Naive thymus-derived CD4-positive, alpha-beta T cell (primary cell): ENCODE measurements at regions not wholly inside any gene's neighbourhood (a gene's known extent, or its start where the extent isn't known, plus 50 kb on each side); places are given as distances from the start of the nearest gene placed in this dataset.

ENCODE experiments used
- ATAC-seq: fragments of 150-1000 bp; cut with Tn5 transposase; 2 replicates; pipeline ENCODE4 v1.10.0; 2021; ENCODE audit warnings: mild to moderate bottlenecking, moderate library complexity
- CTCF ChIA-PET: fragments of 350-600 bp; sonication (Branson Sonifier 250); formaldehyde crosslinking; loops from one replicate; lab custom pipeline; 2021; ENCODE audit warnings: antibody characterized with exemption; lab: Charles Lee
- POLR2A ChIA-PET: fragments of 350-600 bp; sonication (Branson Sonifier 250); formaldehyde crosslinking; loops from one replicate; lab custom pipeline; 2021; ENCODE audit warnings: antibody characterized with exemption, inconsistent platforms; lab: Charles Lee
- DNase-seq, 9 donors: peaks; one replicate each; pipeline versions ENCODE4 v3.0.0 to v3.0.0-alpha.2; 2020 to 2022; ENCODE audit warnings: mixed read lengths in 1 of 9
- H3K27ac ChIP-seq: one replicate; pipeline ENCODE4 v1.7.0; 2013; ENCODE audit warnings: mild to moderate bottlenecking, low read depth, low read length, moderate library complexity
- H3K27me3 ChIP-seq, 2 donors: one replicate each; pipeline ENCODE4 v1.7.0; 2013; ENCODE audit warnings: low read length in 2 of 2, mild to moderate bottlenecking in 2 of 2, moderate library complexity in 2 of 2; ENCODE audit not compliant: control insufficient read depth in 2 of 2, insufficient read depth in 2 of 2
- H3K36me3 ChIP-seq, 3 experiments: 1 replicate in 2 of 3; 2 replicates in 1 of 3; pipeline ENCODE4 v1.7.0; 2013; ENCODE audit warnings: low read length in 3 of 3, mild to moderate bottlenecking in 3 of 3, moderate library complexity in 1 of 3; ENCODE audit not compliant: insufficient read depth in 3 of 3, control insufficient read depth in 2 of 3
- H3K4me1 ChIP-seq, 2 donors: one replicate each; pipeline ENCODE4 v1.7.0; 2013; ENCODE audit warnings: low read length in 2 of 2, mild to moderate bottlenecking in 2 of 2, moderate library complexity in 1 of 2; ENCODE audit not compliant: control insufficient read depth in 2 of 2, insufficient read depth in 2 of 2
- H3K4me3 ChIP-seq: 2 replicates; pipeline ENCODE4 v1.7.0; 2013; ENCODE audit warnings: mild to moderate bottlenecking, low read length
- H3K9me3 ChIP-seq, 3 experiments: 1 replicate in 2 of 3; 2 replicates in 1 of 3; pipeline ENCODE4 v1.7.0; 2013; ENCODE audit warnings: low read length in 3 of 3; ENCODE audit not compliant: control insufficient read depth in 2 of 3
- H3K27ac Mint-ChIP-seq, 9 donors: one replicate each; pipeline ENCODE4 v1.8.0; 2020 to 2022; ENCODE audit warnings: mixed read lengths in 9 of 9, mild to moderate bottlenecking in 8 of 9, moderate library complexity in 5 of 9, inconsistent platforms in 2 of 9
- H3K27me3 Mint-ChIP-seq, 5 donors: one replicate each; pipeline ENCODE4 v1.8.0; 2021 to 2022; ENCODE audit warnings: mixed read lengths in 5 of 5, mild to moderate bottlenecking in 1 of 5
- H3K36me3 Mint-ChIP-seq, 5 donors: one replicate each; pipeline ENCODE4 v1.8.0; 2020 to 2022; ENCODE audit warnings: mixed read lengths in 5 of 5, mild to moderate bottlenecking in 3 of 5, inconsistent platforms in 1 of 5
- H3K4me1 Mint-ChIP-seq, 7 donors: one replicate each; pipeline ENCODE4 v1.8.0; 2020 to 2022; ENCODE audit warnings: mixed read lengths in 7 of 7, mild to moderate bottlenecking in 3 of 7, inconsistent platforms in 1 of 7
- H3K4me3 Mint-ChIP-seq, 10 donors: one replicate each; pipeline ENCODE4 v1.8.0; 2020 to 2022; ENCODE audit warnings: mild to moderate bottlenecking in 10 of 10, mixed read lengths in 10 of 10, moderate library complexity in 6 of 10, inconsistent platforms in 2 of 10
- H3K9me3 Mint-ChIP-seq, 11 donors: one replicate each; pipeline ENCODE4 v1.8.0; 2020 to 2022; ENCODE audit warnings: mixed read lengths in 11 of 11, mild to moderate bottlenecking in 4 of 11, inconsistent platforms in 1 of 11, moderate library complexity in 1 of 11
- intact Hi-C, 2 donors: fragments of 100-400 bp; cut with micrococcal nuclease; formaldehyde crosslinking; loops; one replicate each; pipeline ENCODE4 v1.15.1; 2023

- Mint-ChIP-seq H3K4me3 (no peak overlapping the region), H3K27ac (no peak overlapping the region), H3K36me3 (no peaks in the 10 kb centered on the region), H3K9me3 (peaks cover 0 to 6% (median 0%) of the 10 kb centered on the region in 11 donors), H3K27me3 (peaks cover 5 to 17% (median 10%) of the 10 kb centered on the region in 5 donors), H3K4me1 (peaks cover 0 to 3% (median 0%) of the 10 kb centered on the region in 7 donors)
- ChIA-PET CTCF (no interaction called here), POLR2A (no interaction called here)
- ATAC-seq (no peak), DNase-seq (no peak)
- no peaks in the 10 kb centered on the region for H3K9me3 ChIP-seq
- intact Hi-C loops = loop anchor here in 1 of 2 donors (2.0 kb wide), 1 partner anchor 302 kb away; no protein-coding TSS in a partner anchor
- H3K27me3 ChIP-seq = no peaks in the 10 kb centered on the region
- no peaks in the 10 kb centered on the region for H3K36me3 ChIP-seq
- no peak overlapping the region for H3K27ac ChIP-seq
- H3K4me1 ChIP-seq = no peaks in the 10 kb centered on the region
- H3K4me3 ChIP-seq = no peak overlapping the region
These were observed 183.1 kb upstream of the MCHR2 start for GRCh38 chr6:100176951-100177710.

- DNase-seq = no peak
- H3K9me3 Mint-ChIP-seq = peaks cover 0 to 6% (median 0%) of the 10 kb centered on the region in 11 donors
- Histone ChIP-seq H3K27ac (no peak overlapping the region), H3K4me1 (no peaks in the 10 kb centered on the region), H3K4me3 (no peak overlapping the region), H3K9me3 (no peaks in the 10 kb centered on the region), H3K36me3 (no peaks in the 10 kb centered on the region), H3K27me3 (no peaks in the 10 kb centered on the region)
- no peak for ATAC-seq
- no peaks in the 10 kb centered on the region for H3K36me3 Mint-ChIP-seq
- H3K27me3 Mint-ChIP-seq = peaks cover 3 to 13% (median 10%) of the 10 kb centered on the region in 5 donors
- intact Hi-C loops = loop anchor here in 1 of 2 donors (2.0 kb wide), 1 partner anchor 302 kb away; no protein-coding TSS in a partner anchor
- peaks cover 0 to 6% (median 0%) of the 10 kb centered on the region in 7 donors for H3K4me1 Mint-ChIP-seq
- H3K4me3 Mint-ChIP-seq = no peak overlapping the region
- ChIA-PET POLR2A (no interaction called here), CTCF (no interaction called here)
- H3K27ac Mint-ChIP-seq = no peak overlapping the region
These were observed 182.4 kb upstream of the MCHR2 start for GRCh38 chr6:100176311-100176950.

GRCh38 chr6:100175814-100176310 is 181.8 kb upstream of the MCHR2 start:
- H3K4me1 Mint-ChIP-seq = peaks cover 0 to 6% (median 0%) of the 10 kb centered on the region in 7 donors
- H3K27me3 Mint-ChIP-seq = peaks cover 0 to 11% (median 6%) of the 10 kb centered on the region in 5 donors
- POLR2A ChIA-PET = no interaction called here
- no peak overlapping the region for H3K27ac Mint-ChIP-seq
- Histone ChIP-seq H3K4me3 (no peak overlapping the region), H3K36me3 (no peaks in the 10 kb centered on the region), H3K27me3 (no peaks in the 10 kb centered on the region), H3K4me1 (no peaks in the 10 kb centered on the region), H3K27ac (no peak overlapping the region), H3K9me3 (no peaks in the 10 kb centered on the region)
- CTCF ChIA-PET = no interaction called here
- H3K36me3 Mint-ChIP-seq = no peaks in the 10 kb centered on the region
- no peak overlapping the region for H3K4me3 Mint-ChIP-seq
- H3K9me3 Mint-ChIP-seq = peaks cover 0 to 6% (median 0%) of the 10 kb centered on the region in 11 donors
- DNase-seq (no peak), ATAC-seq (no peak)
- intact Hi-C loops = loop anchor here in 1 of 2 donors (2.0 kb wide), 1 partner anchor 303 kb away; no protein-coding TSS in a partner anchor

- ChIA-PET POLR2A (no interaction called here), CTCF (interaction anchor here (0.6 kb wide), 1 partner anchor 169 kb away, joined by 3 read pairs; no protein-coding TSS in a partner anchor)
- Mint-ChIP-seq H3K4me3 (no peak overlapping the region), H3K36me3 (no peaks in the 10 kb centered on the region), H3K9me3 (peaks cover 0 to 4% (median 0%) of the 10 kb centered on the region in 11 donors), H3K4me1 (peaks cover 0 to 6% (median 0%) of the 10 kb centered on the region in 7 donors), H3K27ac (no peak overlapping the region), H3K27me3 (peaks cover 0 to 9% (median 0%) of the 10 kb centered on the region in 5 donors)
- intact Hi-C loops = no loop called here
- no peak for ATAC-seq
- H3K27me3 ChIP-seq = no peaks in the 10 kb centered on the region
- DNase-seq = no peak
- no peaks in the 10 kb centered on the region for H3K9me3 ChIP-seq
- no peaks in the 10 kb centered on the region for H3K4me1 ChIP-seq
- H3K36me3 ChIP-seq = no peaks in the 10 kb centered on the region
- H3K4me3 ChIP-seq = no peak overlapping the region
- H3K27ac ChIP-seq = no peak overlapping the region
These were observed 179.2 kb upstream of the MCHR2 start for GRCh38 chr6:100173211-100173610.

- H3K4me3 Mint-ChIP-seq = no peak overlapping the region
- no peaks in the 10 kb centered on the region for H3K9me3 ChIP-seq
- no peak for ATAC-seq
- POLR2A ChIA-PET = no interaction called here
- no peak overlapping the region for H3K27ac ChIP-seq
- H3K36me3 Mint-ChIP-seq = no peaks in the 10 kb centered on the region
- peaks cover 0 to 9% (median 0%) of the 10 kb centered on the region in 5 donors for H3K27me3 Mint-ChIP-seq
- peaks cover 0 to 6% (median 0%) of the 10 kb centered on the region in 7 donors for H3K4me1 Mint-ChIP-seq
- no peak overlapping the region for H3K4me3 ChIP-seq
- no peak overlapping the region for H3K27ac Mint-ChIP-seq
- no peaks in the 10 kb centered on the region for H3K36me3 ChIP-seq
- CTCF ChIA-PET = no interaction called here
- no peak for DNase-seq
- intact Hi-C loops = no loop called here
- peaks cover 0 to 4% (median 0%) of the 10 kb centered on the region in 11 donors for H3K9me3 Mint-ChIP-seq
- H3K27me3 ChIP-seq = no peaks in the 10 kb centered on the region
- H3K4me1 ChIP-seq = no peaks in the 10 kb centered on the region
These were observed 178.3 kb upstream of the MCHR2 start for GRCh38 chr6:100172322-100172713.

GRCh38 chr6:100171533-100172321 is 177.7 kb upstream of the MCHR2 start:
- POLR2A ChIA-PET = no interaction called here
- Histone ChIP-seq H3K4me1 (no peaks in the 10 kb centered on the region), H3K27me3 (no peaks in the 10 kb centered on the region), H3K9me3 (no peaks in the 10 kb centered on the region), H3K4me3 (no peak overlapping the region), H3K36me3 (no peaks in the 10 kb centered on the region), H3K27ac (no peak overlapping the region)
- ATAC-seq (no peak), DNase-seq (no peak)
- CTCF ChIA-PET = no interaction called here
- Mint-ChIP-seq H3K4me1 (peaks cover 0 to 6% (median 0%) of the 10 kb centered on the region in 7 donors), H3K27ac (no peak overlapping the region), H3K9me3 (peaks cover 0 to 4% (median 0%) of the 10 kb centered on the region in 11 donors), H3K4me3 (no peak overlapping the region), H3K27me3 (peaks cover 0 to 9% (median 4%) of the 10 kb centered on the region in 5 donors), H3K36me3 (no peaks in the 10 kb centered on the region)
- intact Hi-C loops = no loop called here
